Posterior vena cava (tissue), 2 donors: ENCODE measurements at regions not wholly inside any gene's neighbourhood (a gene's known extent, or its start where the extent isn't known, plus 50 kb on each side); places are given as distances from the start of the nearest gene placed in this dataset.
"Not testable (repeated sequence)": the region's sequence is repeated elsewhere in the genome, so short reads cannot be mapped to it uniquely, and the experiment has no call there.

ENCODE experiments used
- DNase-seq: peaks from one replicate; pipeline ENCODE4 v3.0.0-alpha.2; 2020; ENCODE audit warnings: low spot score
- intact Hi-C, 2 donors: fragments of 100-400 bp; cut with DNase I; formaldehyde crosslinking; loops; one replicate each; pipeline versions ENCODE4 v1.14.1 to v1.14.2; 2022 to 2023
- donor health status: DM: yes; HTN: yes; CAD: no.
- donor health status: DM: yes; HTN: yes; CAD: no.

GRCh38 chr10:6995341-6995740 is 415.3 kb upstream of the PRKCQ start:
- intact Hi-C loops: no loop called here
- DNase-seq: no peak

- intact Hi-C loops: no loop called here
- no peak for DNase-seq
Observed at GRCh38 chr10:6990891-6991290, 410.8 kb upstream of the PRKCQ start.

GRCh38 chr10:6988654-6989053 is 408.6 kb upstream of the PRKCQ start:
- no peak for DNase-seq
- intact Hi-C loops: no loop called here

- no peak for DNase-seq
- intact Hi-C loops: no loop called here
Observed at GRCh38 chr10:6987536-6987945, 407.5 kb upstream of the PRKCQ start.

- no peak for DNase-seq
- intact Hi-C loops: no loop called here
Observed at GRCh38 chr10:6986927-6987326, 406.9 kb upstream of the PRKCQ start.

GRCh38 chr10:6985644-6986043 is 405.6 kb upstream of the PRKCQ start:
- no peak for DNase-seq
- intact Hi-C loops: no loop called here

- intact Hi-C loops: no loop called here
- DNase-seq: no peak
Observed at GRCh38 chr10:6984971-6985370, 404.9 kb upstream of the PRKCQ start.

GRCh38 chr10:6984016-6984415 is 403.9 kb upstream of the PRKCQ start:
- intact Hi-C loops, DNase-seq: not testable (repeated sequence)

- intact Hi-C loops: no loop called here
- no peak for DNase-seq
Observed at GRCh38 chr10:6980353-6980752, 400.3 kb upstream of the PRKCQ start.

GRCh38 chr10:6979371-6979770 is 399.3 kb upstream of the PRKCQ start:
- intact Hi-C loops: no loop called here

GRCh38 chr10:6978187-6978627 is 398.1 kb upstream of the PRKCQ start:
- intact Hi-C loops: no loop called here

More at GRCh38 chr10:6979371-6979770, 399.3 kb upstream of the PRKCQ start:
- no peak for DNase-seq

GRCh38 chr10:6977398-6978186 is 397.5 kb upstream of the PRKCQ start:
- no peak for DNase-seq
- intact Hi-C loops: no loop called here

More at GRCh38 chr10:6978187-6978627, 398.1 kb upstream of the PRKCQ start:
- DNase-seq: no peak

GRCh38 chr10:6973899-6974298 is 393.8 kb upstream of the PRKCQ start:
- no peak for DNase-seq
- intact Hi-C loops: no loop called here

GRCh38 chr10:6972226-6972625 is 392.1 kb upstream of the PRKCQ start:
- DNase-seq: no peak
- intact Hi-C loops: no loop called here

- intact Hi-C loops: no loop called here
Observed at GRCh38 chr10:6969659-6970058, 389.6 kb upstream of the PRKCQ start.

GRCh38 chr10:6964543-6964942 is 384.5 kb upstream of the PRKCQ start:
- DNase-seq: no peak
- intact Hi-C loops: no loop called here

More at GRCh38 chr10:6969659-6970058, 389.6 kb upstream of the PRKCQ start:
- no peak for DNase-seq

- DNase-seq: no peak
- intact Hi-C loops: no loop called here
Observed at GRCh38 chr10:6962576-6962975, 382.5 kb upstream of the PRKCQ start.

GRCh38 chr10:6958711-6959110 is 378.6 kb upstream of the PRKCQ start:
- DNase-seq: no peak
- intact Hi-C loops: loop anchor here in 1 of 2 donors (10.0 kb wide), 1 partner anchor 234 kb away; no protein-coding TSS in a partner anchor

- intact Hi-C loops: loop anchor here in 1 of 2 donors (10.0 kb wide), 1 partner anchor 233 kb away; no protein-coding TSS in a partner anchor
- no peak for DNase-seq
Observed at GRCh38 chr10:6958254-6958653, 378.2 kb upstream of the PRKCQ start.

GRCh38 chr10:6957851-6958250 is 377.8 kb upstream of the PRKCQ start:
- intact Hi-C loops: loop anchor here in 1 of 2 donors (10.0 kb wide), 1 partner anchor 233 kb away; no protein-coding TSS in a partner anchor
- no peak for DNase-seq

- no peak for DNase-seq
- intact Hi-C loops: loop anchor here in 1 of 2 donors (10.0 kb wide), 1 partner anchor 232 kb away; no protein-coding TSS in a partner anchor
Observed at GRCh38 chr10:6956562-6956961, 376.5 kb upstream of the PRKCQ start.
